MCF 10A (cell line): ENCODE measurements at regions not wholly inside any gene's neighbourhood (a gene's known extent, or its start where the extent isn't known, plus 50 kb on each side); places are given as distances from the start of the nearest gene placed in this dataset.
A peak's percentile ranks its signal among the peaks of the same experiment; 100 is the strongest.

Experiments
- BruUV-seq: library from RNA; stranded (reverse); fragments of 400-500 nt; replicated peaks from 2 replicates; lab custom pipeline; 2021; lab: Mats Ljungman, UMichigan
- CTCF ChIA-PET: fragments of 300-600 bp; sonication (Branson Sonifier 250); formaldehyde crosslinking; extraction: SDS; loops from one replicate; lab custom pipeline; 2021; ENCODE audit warnings: antibody characterized with exemption, inconsistent platforms; lab: Yijun Ruan, JAX
- POLR2A ChIA-PET: fragments of 300-600, 350-650 bp; sonication (Branson Sonifier 250); formaldehyde crosslinking; extraction: SDS; loops from one replicate; lab custom pipeline; 2020; ENCODE audit warnings: antibody characterized with exemption, inconsistent platforms; lab: Yijun Ruan, JAX
- DNase-seq: peaks from one replicate; pipeline ENCODE4 v3.0.0-alpha.2; 2018; ENCODE audit not compliant: unreplicated experiment
- H3K27ac Mint-ChIP-seq: one replicate; pipeline ENCODE4 v1.8.0; 2022; ENCODE audit warnings: mild to moderate bottlenecking, low read depth, mixed read lengths; ENCODE audit not compliant: unreplicated experiment
- H3K27me3 Mint-ChIP-seq: one replicate; pipeline ENCODE4 v1.8.0; 2022; ENCODE audit warnings: mixed read lengths; ENCODE audit not compliant: insufficient read depth, unreplicated experiment
- H3K36me3 Mint-ChIP-seq: one replicate; pipeline ENCODE4 v1.8.0; 2022; ENCODE audit warnings: mild to moderate bottlenecking, moderate library complexity, mixed read lengths; ENCODE audit not compliant: insufficient read depth, unreplicated experiment
- H3K4me1 Mint-ChIP-seq: one replicate; pipeline ENCODE4 v1.8.0; 2022; ENCODE audit warnings: mixed read lengths; ENCODE audit not compliant: insufficient read depth, unreplicated experiment
- H3K4me3 Mint-ChIP-seq: one replicate; pipeline ENCODE4 v1.8.0; 2022; ENCODE audit warnings: mild to moderate bottlenecking, moderate library complexity, mixed read lengths; ENCODE audit not compliant: unreplicated experiment
- H3K9me3 Mint-ChIP-seq: one replicate; pipeline ENCODE4 v1.8.0; 2022; ENCODE audit warnings: mixed read lengths; ENCODE audit not compliant: unreplicated experiment
- CTCF ChIP-seq: fragments of 200-600 bp; IDR thresholded peaks from one replicate; pipeline ENCODE4 v1.8.0; 2022; ENCODE audit warnings: antibody characterized with exemption, mild to moderate bottlenecking; ENCODE audit not compliant: unreplicated experiment
- intact Hi-C: fragments of 100-400 bp; cut with micrococcal nuclease; formaldehyde crosslinking; loops from 2 replicates; pipeline ENCODE4 v1.14.1; 2022

DNA sequence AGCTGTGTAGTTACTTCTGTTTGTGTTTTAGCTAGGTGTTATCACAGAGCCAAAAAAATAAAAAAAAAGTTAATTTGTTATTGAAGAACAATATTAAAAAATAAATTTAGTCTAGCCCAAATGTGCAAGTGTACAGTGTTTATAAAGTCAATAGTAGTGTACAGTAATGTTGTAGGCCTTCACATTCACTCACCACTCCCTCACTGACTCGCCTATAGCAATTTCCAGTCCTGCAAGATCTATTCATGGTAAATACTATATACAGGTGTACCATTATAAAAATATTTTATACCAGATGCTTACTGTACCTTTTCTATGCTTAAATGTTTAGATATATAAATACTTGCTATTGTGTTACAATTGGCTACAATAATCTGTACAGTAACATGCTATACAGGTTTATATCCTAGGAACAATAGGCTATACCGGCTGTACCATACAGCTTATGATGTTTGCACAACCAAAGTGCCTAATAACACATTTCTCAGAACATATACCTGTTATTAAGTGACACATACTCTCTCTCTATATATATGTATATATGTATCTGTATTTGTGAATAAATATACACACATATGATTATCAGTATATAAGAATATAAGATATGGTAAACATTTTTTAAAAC lies 341.4 kb upstream of the EDIL3 start:
- Mint-ChIP-seq H3K9me3 (peaks cover 9% of the 10 kb centered on the region), H3K27ac (no peak overlapping the region), H3K4me3 (no peak overlapping the region), H3K36me3 (peaks cover 6% of the 10 kb centered on the region), H3K4me1 (no peaks in the 10 kb centered on the region), H3K27me3 (no peaks in the 10 kb centered on the region)
- CTCF ChIA-PET, result no interaction called here
- BruUV-seq, result no TSS peak
- no peak for DNase-seq
- intact Hi-C loops, result no loop called here
- POLR2A ChIA-PET, result no interaction called here
- TF ChIP-seq CTCF, result no peak

- no peak overlapping the region for H3K4me3 Mint-ChIP-seq
- H3K27ac Mint-ChIP-seq, result no peak overlapping the region
- intact Hi-C loops, result no loop called here
- peak; percentile 35 for DNase-seq
- TF ChIP-seq CTCF, result no peak
- ChIA-PET CTCF (interaction anchor here (0.8 kb wide), 1 partner anchor 1524 kb away, joined by 3 read pairs; no protein-coding TSS in a partner anchor), POLR2A (no interaction called here)
- BruUV-seq, result no TSS peak
- no peaks in the 10 kb centered on the region for H3K27me3 Mint-ChIP-seq
- peaks cover 22% of the 10 kb centered on the region for H3K9me3 Mint-ChIP-seq
- H3K4me1 Mint-ChIP-seq, result no peaks in the 10 kb centered on the region
- peaks cover 6% of the 10 kb centered on the region for H3K36me3 Mint-ChIP-seq
Observed at GRCh38 chr5:84724683-84725082, 340.0 kb upstream of the EDIL3 start.

- Mint-ChIP-seq H3K4me1 (no peaks in the 10 kb centered on the region), H3K36me3 (peaks cover 6% of the 10 kb centered on the region), H3K9me3 (peaks cover 22% of the 10 kb centered on the region), H3K4me3 (no peak overlapping the region), H3K27me3 (no peaks in the 10 kb centered on the region), H3K27ac (no peak overlapping the region)
- ChIA-PET CTCF (interaction anchor here (0.8 kb wide), 1 partner anchor 1523 kb away, joined by 3 read pairs; no protein-coding TSS in a partner anchor), POLR2A (no interaction called here)
- no peak for TF ChIP-seq CTCF
- DNase-seq, result no peak
- BruUV-seq, result no TSS peak
- intact Hi-C loops, result no loop called here
Observed at GRCh38 chr5:84724181-84724580, 339.5 kb upstream of the EDIL3 start.

GRCh38 chr5:84718377-84718776 lies 333.7 kb upstream of the EDIL3 start:
- Mint-ChIP-seq H3K9me3 (peaks cover 17% of the 10 kb centered on the region), H3K36me3 (no peaks in the 10 kb centered on the region), H3K4me1 (no peaks in the 10 kb centered on the region), H3K27ac (no peak overlapping the region), H3K4me3 (no peak overlapping the region), H3K27me3 (no peaks in the 10 kb centered on the region)
- DNase-seq, result no peak
- no peak for TF ChIP-seq CTCF
- no TSS peak for BruUV-seq
- CTCF ChIA-PET, result no interaction called here
- POLR2A ChIA-PET, result no interaction called here
- intact Hi-C loops, result no loop called here
